Fibroblast of lung (primary cell): ENCODE measurements at regions not wholly inside any gene's neighbourhood (a gene's known extent, or its start where the extent isn't known, plus 50 kb on each side); places are given as distances from the start of the nearest gene placed in this dataset.

Experiments used
- DNase-seq, 2 donors: peaks; one replicate each; pipeline versions ENCODE4 v3.0.0 to v3.0.0-alpha.2; 2010; ENCODE audit warnings: low read depth in 2 of 2
- H2AFZ ChIP-seq: 2 replicates; pipeline ENCODE4 v1.5.1; 2012; ENCODE audit warnings: low read length, control low read depth, inconsistent platforms
- H3K27ac ChIP-seq: 2 replicates; pipeline ENCODE4 v1.5.1; 2011; ENCODE audit warnings: low read length, control low read depth; ENCODE audit not compliant: insufficient read depth
- H3K27me3 ChIP-seq: 2 replicates; pipeline ENCODE4 v1.5.1; 2011; ENCODE audit warnings: mild to moderate bottlenecking, low read length; ENCODE audit not compliant: control insufficient read depth, insufficient read depth
- H3K36me3 ChIP-seq: 2 replicates; pipeline ENCODE4 v1.5.1; 2011; ENCODE audit warnings: low read length; ENCODE audit not compliant: control insufficient read depth, insufficient read depth
- H3K4me1 ChIP-seq: 2 replicates; pipeline ENCODE4 v1.5.1; 2011; ENCODE audit warnings: low read length; ENCODE audit not compliant: control insufficient read depth, insufficient read depth; ENCODE audit errors: extremely low read depth
- H3K4me2 ChIP-seq: 2 replicates; pipeline ENCODE4 v1.5.1; 2011; ENCODE audit warnings: low read length, control low read depth; ENCODE audit not compliant: insufficient read depth; ENCODE audit errors: extremely low read depth
- H3K4me3 ChIP-seq, 4 experiments: fragments of 200-600 bp in 1 of 4; sonication (generic) in 1 of 4; replicated peaks in 1 of 4; 2 replicates each; pipeline ENCODE4 v1.5.1; 2011 to 2016; ENCODE audit warnings: low read length in 4 of 4, low read depth in 3 of 4, mild to moderate bottlenecking in 3 of 4, control low read depth in 2 of 4, inconsistent platforms in 1 of 4, mixed read lengths in 1 of 4; ENCODE audit not compliant: insufficient read depth in 1 of 4; ENCODE audit errors: control extremely low read depth in 1 of 4
- H3K79me2 ChIP-seq: 2 replicates; pipeline ENCODE4 v1.5.1; 2012; ENCODE audit warnings: mild to moderate bottlenecking, low read length, inconsistent platforms; ENCODE audit not compliant: control insufficient read depth, insufficient read depth
- H3K9ac ChIP-seq: 2 replicates; pipeline ENCODE4 v1.5.1; 2011; ENCODE audit warnings: mild to moderate bottlenecking, low read length, control low read depth; ENCODE audit not compliant: insufficient read depth
- H3K9me3 ChIP-seq: 2 replicates; pipeline ENCODE4 v1.5.1; 2012; ENCODE audit warnings: low read depth, low read length; ENCODE audit not compliant: control insufficient read depth, insufficient read depth
- H4K20me1 ChIP-seq: 2 replicates; pipeline ENCODE4 v1.5.1; 2011; ENCODE audit warnings: low read length; ENCODE audit not compliant: control insufficient read depth, insufficient read depth; ENCODE audit errors: extremely low read depth
- CTCF ChIP-seq, 2 donors: IDR thresholded peaks in 1 of 2; conservative IDR thresholded peaks in 1 of 2; 1 replicate in 1 of 2; 2 replicates in 1 of 2; pipeline ENCODE4 v1.5.1; 2011 to 2012; ENCODE audit warnings: low read length in 2 of 2, control low read depth in 1 of 2, inconsistent platforms in 1 of 2, low read depth in 1 of 2, mild to moderate bottlenecking in 1 of 2
- EZH2 ChIP-seq: IDR thresholded peaks from 2 replicates; pipeline ENCODE4 v1.5.1; 2012; ENCODE audit warnings: low read length, control low read depth, mild to moderate bottlenecking; ENCODE audit errors: missing control alignments

- Histone ChIP-seq H3K27ac (no peak overlapping the region), H3K4me2 (no peak overlapping the region), H3K36me3 (no peaks in the 10 kb centered on the region), H2AFZ (no peak overlapping the region), H3K4me1 (no peaks in the 10 kb centered on the region), H3K4me3 (no peak overlapping the region), H3K9me3 (no peaks in the 10 kb centered on the region), H3K79me2 (no peaks in the 10 kb centered on the region), H3K27me3 (no peaks in the 10 kb centered on the region), H3K9ac (no peak overlapping the region), H4K20me1 (no peaks in the 10 kb centered on the region)
- no peak for TF ChIP-seq EZH2
- no peak for TF ChIP-seq CTCF (conservative IDR thresholded peaks at IDR 0.05 in 1 of 2, IDR thresholded peaks at IDR 0.05 in 1 of 2; ENCODE audit: low read depth in 1 of 2, low read length in 2 of 2)
- no peak for DNase-seq
These were observed 585.2 kb downstream of the HAO1 start for GRCh38 chr20:7355051-7355450.

- Histone ChIP-seq H4K20me1 (no peaks in the 10 kb centered on the region), H3K9ac (no peak overlapping the region), H3K79me2 (no peaks in the 10 kb centered on the region), H3K27ac (no peak overlapping the region), H3K27me3 (no peaks in the 10 kb centered on the region), H3K4me3 (no peak overlapping the region), H3K9me3 (no peaks in the 10 kb centered on the region), H3K4me2 (no peak overlapping the region), H2AFZ (no peak overlapping the region), H3K4me1 (no peaks in the 10 kb centered on the region), H3K36me3 (no peaks in the 10 kb centered on the region)
- no peak for DNase-seq
- TF ChIP-seq EZH2 (no peak), CTCF (conservative IDR thresholded peaks at IDR 0.05 in 1 of 2, IDR thresholded peaks at IDR 0.05 in 1 of 2; ENCODE audit: low read depth in 1 of 2, low read length in 2 of 2) (no peak)
These were observed 581.6 kb downstream of the HAO1 start for GRCh38 chr20:7358670-7359069.

DNA sequence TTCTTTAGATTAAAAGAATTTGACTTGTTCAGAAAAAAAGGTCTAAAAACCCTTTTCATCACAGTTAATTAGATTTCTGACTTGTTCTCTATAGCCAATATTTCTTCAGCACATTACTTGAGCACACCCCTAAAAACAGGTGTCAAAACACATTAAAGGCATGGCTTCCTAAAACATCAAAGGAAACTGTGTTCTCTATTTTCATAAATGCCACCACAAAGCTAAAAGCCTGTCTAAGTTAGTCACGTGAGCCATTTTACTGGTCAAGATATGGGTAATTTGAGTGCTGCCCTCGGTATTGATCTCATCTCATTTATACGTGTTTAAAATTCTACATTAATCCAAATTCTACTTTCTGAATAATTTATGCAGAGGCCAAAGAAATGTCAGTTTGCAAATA, 580.5 kb downstream of the HAO1 start:
- Histone ChIP-seq H3K27ac (no peak overlapping the region), H2AFZ (no peak overlapping the region), H3K4me3 (no peak overlapping the region), H3K27me3 (no peaks in the 10 kb centered on the region), H3K4me1 (no peaks in the 10 kb centered on the region), H3K9me3 (no peaks in the 10 kb centered on the region), H3K9ac (no peak overlapping the region), H4K20me1 (no peaks in the 10 kb centered on the region), H3K36me3 (no peaks in the 10 kb centered on the region), H3K79me2 (no peaks in the 10 kb centered on the region), H3K4me2 (no peak overlapping the region)
- no peak for DNase-seq
- no peak for TF ChIP-seq EZH2
- TF ChIP-seq CTCF (conservative IDR thresholded peaks at IDR 0.05 in 1 of 2, IDR thresholded peaks at IDR 0.05 in 1 of 2; ENCODE audit: low read depth in 1 of 2, low read length in 2 of 2) = no peak
